NCI-H345 treated with DMSO at 0.1 percent for 48 hours (cell line): ENCODE measurements at regions not wholly inside any gene's neighbourhood (a gene's known extent, or its start where the extent isn't known, plus 50 kb on each side); places are given as distances from the start of the nearest gene placed in this dataset.

Source experiments
- DNase-seq: peaks from one replicate; lab custom pipeline; 2025; ENCODE audit not compliant: unreplicated experiment; lab: John Stamatoyannopoulos, UW

DNA sequence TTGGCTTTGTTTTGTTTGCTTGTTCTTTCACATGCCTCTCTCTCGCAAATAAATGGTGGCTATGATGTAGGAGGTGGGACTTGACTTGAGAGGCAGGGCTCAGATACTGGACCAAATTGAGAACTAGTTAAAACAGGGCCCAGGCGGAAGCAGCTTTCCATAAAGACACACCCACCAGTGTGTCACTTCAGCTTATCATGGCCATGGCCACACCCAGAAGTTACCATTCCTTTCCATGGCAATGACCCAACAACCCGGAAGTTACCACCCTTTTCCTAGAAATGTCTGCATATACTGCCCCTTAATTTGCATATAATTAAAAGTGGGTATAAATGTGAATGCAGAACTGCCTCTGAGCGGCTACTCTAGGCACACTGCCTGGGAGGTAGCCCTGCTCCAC is 62.6 kb upstream of the CNTN4 start:
- DNase-seq: no peak

DNA sequence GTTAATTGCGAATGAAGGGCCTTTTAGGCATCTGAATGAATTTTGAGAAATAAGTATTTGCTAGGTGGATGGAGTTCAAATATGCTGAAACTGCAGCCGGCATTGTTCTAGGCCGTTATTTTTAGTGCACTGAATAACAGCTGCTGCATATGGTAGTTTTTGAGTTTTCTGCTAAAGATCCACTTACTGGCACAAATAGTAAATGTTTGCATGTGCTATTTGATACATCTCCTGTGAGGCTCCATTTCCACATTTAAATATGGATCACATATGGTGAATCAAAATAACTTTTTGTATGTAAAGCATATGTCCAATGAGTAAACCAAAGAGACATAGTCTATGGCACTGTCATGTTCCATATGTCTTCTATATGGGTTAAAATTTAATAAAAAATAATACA is 56.7 kb upstream of the CNTN4 start:
- no peak for DNase-seq
